Brain microvascular endothelial cell (primary cell): ENCODE measurements at regions not wholly inside any gene's neighbourhood (a gene's known extent, or its start where the extent isn't known, plus 50 kb on each side); places are given as distances from the start of the nearest gene placed in this dataset.

Source experiments
- DNase-seq: peaks from one replicate; pipeline ENCODE4 v3.0.0-alpha.2; 2020
- H3K27ac ChIP-seq: fragments of 250-450 bp; sonication (Bioruptor Pico); 2 replicates; pipeline ENCODE4 v1.5.1; 2020; ENCODE audit warnings: mild to moderate bottlenecking, moderate library complexity
- H3K27me3 ChIP-seq: fragments of 250-450 bp; sonication (Bioruptor Pico); replicated peaks from 2 replicates; pipeline ENCODE4 v1.5.1; 2020; ENCODE audit warnings: mild to moderate bottlenecking
- H3K36me3 ChIP-seq: fragments of 250-450 bp; sonication (Bioruptor Pico); replicated peaks from 2 replicates; pipeline ENCODE4 v1.5.1; 2020; ENCODE audit warnings: mild to moderate bottlenecking
- H3K4me3 ChIP-seq: 2 replicates; pipeline ENCODE4 v1.5.1; 2011; ENCODE audit warnings: low read depth, mild to moderate bottlenecking, control low read depth, low read length, moderate library complexity
- in situ Hi-C: cut with HindIII; loops from 2 replicates; pipeline ENCODE4 v1.10.0; 2017; ENCODE audit warnings: low sequenced_read_pairs, low pct_ligation_motif_present
- TF ChIP-seq, protein P1 (sequence below): IDR thresholded peaks from 2 replicates; pipeline ENCODE4 v1.5.1; 2011; ENCODE audit warnings: low read depth, mild to moderate bottlenecking, moderate library complexity, low read length, control low read depth, inconsistent platforms; ENCODE audit errors: missing control alignments

GRCh38 chr2:114261366-114261765 lies 181.1 kb upstream of the DPP10 start:
- in situ Hi-C loops, result no loop called here
- TF ChIP-seq, protein P1, sequence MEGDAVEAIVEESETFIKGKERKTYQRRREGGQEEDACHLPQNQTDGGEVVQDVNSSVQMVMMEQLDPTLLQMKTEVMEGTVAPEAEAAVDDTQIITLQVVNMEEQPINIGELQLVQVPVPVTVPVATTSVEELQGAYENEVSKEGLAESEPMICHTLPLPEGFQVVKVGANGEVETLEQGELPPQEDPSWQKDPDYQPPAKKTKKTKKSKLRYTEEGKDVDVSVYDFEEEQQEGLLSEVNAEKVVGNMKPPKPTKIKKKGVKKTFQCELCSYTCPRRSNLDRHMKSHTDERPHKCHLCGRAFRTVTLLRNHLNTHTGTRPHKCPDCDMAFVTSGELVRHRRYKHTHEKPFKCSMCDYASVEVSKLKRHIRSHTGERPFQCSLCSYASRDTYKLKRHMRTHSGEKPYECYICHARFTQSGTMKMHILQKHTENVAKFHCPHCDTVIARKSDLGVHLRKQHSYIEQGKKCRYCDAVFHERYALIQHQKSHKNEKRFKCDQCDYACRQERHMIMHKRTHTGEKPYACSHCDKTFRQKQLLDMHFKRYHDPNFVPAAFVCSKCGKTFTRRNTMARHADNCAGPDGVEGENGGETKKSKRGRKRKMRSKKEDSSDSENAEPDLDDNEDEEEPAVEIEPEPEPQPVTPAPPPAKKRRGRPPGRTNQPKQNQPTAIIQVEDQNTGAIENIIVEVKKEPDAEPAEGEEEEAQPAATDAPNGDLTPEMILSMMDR, result no peak
- Histone ChIP-seq H3K27me3 (no peaks in the 10 kb centered on the region), H3K4me3 (no peak overlapping the region), H3K27ac (no peak overlapping the region), H3K36me3 (no peaks in the 10 kb centered on the region)
- DNase-seq, result no peak

GRCh38 chr2:114265261-114265660 lies 177.2 kb upstream of the DPP10 start:
- H3K36me3 ChIP-seq, result no peaks in the 10 kb centered on the region
- no peak for DNase-seq
- TF ChIP-seq, protein P1, result no peak
- no peaks in the 10 kb centered on the region for H3K27me3 ChIP-seq
- no peak overlapping the region for H3K4me3 ChIP-seq
- H3K27ac ChIP-seq, result no peak overlapping the region
- in situ Hi-C loops, result no loop called here

- H3K27ac ChIP-seq, result no peak overlapping the region
- no peaks in the 10 kb centered on the region for H3K36me3 ChIP-seq
- H3K4me3 ChIP-seq, result no peak overlapping the region
- DNase-seq, result no peak
- no peaks in the 10 kb centered on the region for H3K27me3 ChIP-seq
- TF ChIP-seq, protein P1, result no peak
- in situ Hi-C loops, result no loop called here
These were observed 167.5 kb upstream of the DPP10 start for GRCh38 chr2:114274957-114275356.

- in situ Hi-C loops, result no loop called here
- H3K36me3 ChIP-seq, result no peaks in the 10 kb centered on the region
- H3K27ac ChIP-seq, result no peak overlapping the region
- H3K27me3 ChIP-seq, result no peaks in the 10 kb centered on the region
- no peak overlapping the region for H3K4me3 ChIP-seq
- DNase-seq, result no peak
- TF ChIP-seq, protein P1, result no peak
These were observed 161.3 kb upstream of the DPP10 start for GRCh38 chr2:114281188-114281587.

GRCh38 chr2:114283774-114284173 lies 158.7 kb upstream of the DPP10 start:
- in situ Hi-C loops, result no loop called here
- Histone ChIP-seq H3K36me3 (no peaks in the 10 kb centered on the region), H3K4me3 (no peak overlapping the region), H3K27me3 (no peaks in the 10 kb centered on the region), H3K27ac (no peak overlapping the region)
- TF ChIP-seq, protein P1, result no peak
- DNase-seq, result no peak

GRCh38 chr2:114286438-114286837 lies 156.0 kb upstream of the DPP10 start:
- no peak for DNase-seq
- Histone ChIP-seq H3K27me3 (no peaks in the 10 kb centered on the region), H3K27ac (no peak overlapping the region), H3K36me3 (no peaks in the 10 kb centered on the region), H3K4me3 (no peak overlapping the region)
- TF ChIP-seq, protein P1, result no peak
- in situ Hi-C loops, result no loop called here
